ENCODE measurements at regions not wholly inside any gene's neighbourhood (a gene's known extent, or its start where the extent isn't known, plus 50 kb on each side); places are given as distances from the start of the nearest gene placed in this dataset.

- TF ChIP-seq EZH2 (IDR thresholded peaks at IDR 0.05) (no peak), EZH2phosphoT487 (IDR thresholded peaks at IDR 0.05) (no peak)
- TF ChIP-seq, protein P1, sequence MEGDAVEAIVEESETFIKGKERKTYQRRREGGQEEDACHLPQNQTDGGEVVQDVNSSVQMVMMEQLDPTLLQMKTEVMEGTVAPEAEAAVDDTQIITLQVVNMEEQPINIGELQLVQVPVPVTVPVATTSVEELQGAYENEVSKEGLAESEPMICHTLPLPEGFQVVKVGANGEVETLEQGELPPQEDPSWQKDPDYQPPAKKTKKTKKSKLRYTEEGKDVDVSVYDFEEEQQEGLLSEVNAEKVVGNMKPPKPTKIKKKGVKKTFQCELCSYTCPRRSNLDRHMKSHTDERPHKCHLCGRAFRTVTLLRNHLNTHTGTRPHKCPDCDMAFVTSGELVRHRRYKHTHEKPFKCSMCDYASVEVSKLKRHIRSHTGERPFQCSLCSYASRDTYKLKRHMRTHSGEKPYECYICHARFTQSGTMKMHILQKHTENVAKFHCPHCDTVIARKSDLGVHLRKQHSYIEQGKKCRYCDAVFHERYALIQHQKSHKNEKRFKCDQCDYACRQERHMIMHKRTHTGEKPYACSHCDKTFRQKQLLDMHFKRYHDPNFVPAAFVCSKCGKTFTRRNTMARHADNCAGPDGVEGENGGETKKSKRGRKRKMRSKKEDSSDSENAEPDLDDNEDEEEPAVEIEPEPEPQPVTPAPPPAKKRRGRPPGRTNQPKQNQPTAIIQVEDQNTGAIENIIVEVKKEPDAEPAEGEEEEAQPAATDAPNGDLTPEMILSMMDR (IDR thresholded peaks at IDR 0.05): no peak
These were observed 597.0 kb downstream of the PCDH18 start for GRCh38 chr4:136935305-136935704.
